Breast epithelium (tissue), 4 donors: ENCODE measurements at regions not wholly inside any gene's neighbourhood (a gene's known extent, or its start where the extent isn't known, plus 50 kb on each side); places are given as distances from the start of the nearest gene placed in this dataset.

Experiments used
- DNase-seq, 2 donors: peaks; one replicate each; pipeline ENCODE4 v3.0.0-alpha.2; 2019; ENCODE audit warnings: low spot score in 2 of 2
- H3K27ac ChIP-seq, 2 donors: fragments of 200-600 bp; sonication (generic) in 1 of 2; one replicate each; pipeline ENCODE4 v1.5.1; 2016 to 2019; ENCODE audit warnings: mild to moderate bottlenecking in 1 of 2
- H3K27me3 ChIP-seq, 2 donors: fragments of 200-600 bp; sonication (generic) in 1 of 2; one replicate each; pipeline versions ENCODE4 v1.5.1 to v1.6.0; 2017 to 2019; ENCODE audit warnings: control low read depth in 1 of 2, mild to moderate bottlenecking in 1 of 2
- H3K36me3 ChIP-seq: fragments of 200-600 bp; one replicate; pipeline ENCODE4 v1.5.1; 2019
- H3K4me1 ChIP-seq, 2 donors: fragments of 200-600 bp; sonication (generic); one replicate each; pipeline ENCODE4 v1.5.1; 2016 to 2019; ENCODE audit warnings: control low read depth in 1 of 2
- H3K4me3 ChIP-seq, 3 donors: fragments of 200-600 bp; sonication (generic); 1 replicate in 2 of 3; 2 replicates in 1 of 3; pipeline ENCODE4 v1.5.1; 2016 to 2019; ENCODE audit warnings: mild to moderate bottlenecking in 3 of 3, moderate library complexity in 2 of 3
- H3K9me3 ChIP-seq, 2 donors: fragments of 200-600 bp; sonication (generic) in 1 of 2; one replicate each; pipeline ENCODE4 v1.5.1; 2016 to 2019; ENCODE audit warnings: control low read depth in 1 of 2
- POLR2A ChIP-seq: fragments of 450-650 bp; IDR thresholded peaks from one replicate; pipeline ENCODE4 v1.6.1; 2016; ENCODE audit warnings: antibody characterized with exemption, mild to moderate bottlenecking, moderate library complexity
- POLR2AphosphoS5 ChIP-seq, 3 donors: sonication (generic); formaldehyde crosslinking; IDR thresholded peaks; one replicate each; pipeline ENCODE4 v1.6.1; 2017; ENCODE audit warnings: antibody characterized with exemption in 3 of 3
- intact Hi-C: fragments of 100-400 bp; cut with DNase I; formaldehyde crosslinking; loops from one replicate; pipeline ENCODE4 v1.15.1; 2023; ENCODE audit warnings: low total_unique reads
- TF ChIP-seq, protein P1 (sequence below), 3 donors: fragments of 450-650 bp; IDR thresholded peaks; one replicate each; pipeline ENCODE4 v1.5.1; 2016 to 2017; ENCODE audit warnings: antibody characterized with exemption in 3 of 3, mild to moderate bottlenecking in 3 of 3, moderate library complexity in 3 of 3

DNA sequence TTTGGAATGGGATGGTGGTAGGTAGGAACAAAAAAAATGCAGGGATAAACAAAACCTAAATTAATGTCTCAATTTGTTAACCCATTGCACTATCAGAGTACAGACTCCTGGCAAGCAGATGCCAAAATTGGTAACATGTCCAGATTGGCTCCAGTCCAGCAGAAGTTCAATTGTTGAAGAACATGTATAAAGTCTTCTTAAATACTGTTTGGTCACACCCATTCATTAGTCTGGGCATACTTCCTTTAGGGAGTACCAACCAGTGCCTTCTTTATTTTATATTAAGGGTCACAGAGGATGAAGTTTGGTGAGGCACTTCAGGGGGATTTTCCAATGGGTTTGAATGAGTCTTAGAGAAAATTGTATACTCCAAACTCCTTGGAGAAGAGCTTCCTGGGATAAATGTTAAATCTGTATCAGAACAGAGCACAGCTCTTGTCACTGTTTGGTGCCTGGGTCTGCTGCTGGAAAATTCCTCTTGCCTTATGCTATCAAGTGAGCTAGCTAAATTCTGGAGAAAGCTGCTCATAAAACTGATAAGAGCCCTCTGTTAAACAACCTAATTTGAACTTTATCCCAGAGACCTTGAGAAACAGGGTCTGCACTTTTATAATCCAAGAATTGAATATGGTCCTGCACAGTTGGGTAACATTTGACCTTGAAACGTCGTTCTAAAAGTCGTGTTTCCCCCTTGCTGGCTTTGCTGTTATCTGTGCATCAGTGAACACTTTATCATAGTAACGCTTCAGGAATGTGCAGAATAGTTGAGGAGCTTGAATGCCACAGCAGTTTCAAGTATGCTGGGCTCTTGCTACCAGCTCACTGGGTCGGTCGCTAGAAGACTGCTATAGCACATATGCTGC, 334.1 kb upstream of the CITED2 start:
- no peaks in the 10 kb centered on the region for H3K4me1 ChIP-seq
- intact Hi-C loops: no loop called here
- no peak overlapping the region for H3K4me3 ChIP-seq
- no peaks in the 10 kb centered on the region for H3K9me3 ChIP-seq
- no peaks in the 10 kb centered on the region for H3K36me3 ChIP-seq
- no peak for TF ChIP-seq POLR2AphosphoS5 (IDR thresholded peaks at IDR 0.05)
- TF ChIP-seq, protein P1, sequence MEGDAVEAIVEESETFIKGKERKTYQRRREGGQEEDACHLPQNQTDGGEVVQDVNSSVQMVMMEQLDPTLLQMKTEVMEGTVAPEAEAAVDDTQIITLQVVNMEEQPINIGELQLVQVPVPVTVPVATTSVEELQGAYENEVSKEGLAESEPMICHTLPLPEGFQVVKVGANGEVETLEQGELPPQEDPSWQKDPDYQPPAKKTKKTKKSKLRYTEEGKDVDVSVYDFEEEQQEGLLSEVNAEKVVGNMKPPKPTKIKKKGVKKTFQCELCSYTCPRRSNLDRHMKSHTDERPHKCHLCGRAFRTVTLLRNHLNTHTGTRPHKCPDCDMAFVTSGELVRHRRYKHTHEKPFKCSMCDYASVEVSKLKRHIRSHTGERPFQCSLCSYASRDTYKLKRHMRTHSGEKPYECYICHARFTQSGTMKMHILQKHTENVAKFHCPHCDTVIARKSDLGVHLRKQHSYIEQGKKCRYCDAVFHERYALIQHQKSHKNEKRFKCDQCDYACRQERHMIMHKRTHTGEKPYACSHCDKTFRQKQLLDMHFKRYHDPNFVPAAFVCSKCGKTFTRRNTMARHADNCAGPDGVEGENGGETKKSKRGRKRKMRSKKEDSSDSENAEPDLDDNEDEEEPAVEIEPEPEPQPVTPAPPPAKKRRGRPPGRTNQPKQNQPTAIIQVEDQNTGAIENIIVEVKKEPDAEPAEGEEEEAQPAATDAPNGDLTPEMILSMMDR (IDR thresholded peaks at IDR 0.05): no peak
- no peak for TF ChIP-seq POLR2A
- H3K27me3 ChIP-seq: no peaks in the 10 kb centered on the region
- no peak overlapping the region for H3K27ac ChIP-seq
- no peak for DNase-seq

- Histone ChIP-seq H3K4me1 (no peaks in the 10 kb centered on the region), H3K27ac (no peak overlapping the region), H3K9me3 (no peaks in the 10 kb centered on the region), H3K4me3 (no peak overlapping the region), H3K27me3 (no peaks in the 10 kb centered on the region), H3K36me3 (no peaks in the 10 kb centered on the region)
- intact Hi-C loops: no loop called here
- no peak for TF ChIP-seq POLR2AphosphoS5 (IDR thresholded peaks at IDR 0.05)
- no peak for TF ChIP-seq POLR2A
- TF ChIP-seq, protein P1 (IDR thresholded peaks at IDR 0.05): no peak
- DNase-seq: no peak
Observed at GRCh38 chr6:139706912-139707311, 332.5 kb upstream of the CITED2 start.

- no peak for DNase-seq
- no peaks in the 10 kb centered on the region for H3K36me3 ChIP-seq
- no peak overlapping the region for H3K4me3 ChIP-seq
- H3K27ac ChIP-seq: no peak overlapping the region
- H3K9me3 ChIP-seq: no peaks in the 10 kb centered on the region
- intact Hi-C loops: no loop called here
- no peaks in the 10 kb centered on the region for H3K4me1 ChIP-seq
- TF ChIP-seq POLR2AphosphoS5 (IDR thresholded peaks at IDR 0.05) (no peak), POLR2A (no peak)
- TF ChIP-seq, protein P1 (IDR thresholded peaks at IDR 0.05): no peak
- H3K27me3 ChIP-seq: no peaks in the 10 kb centered on the region
Observed at GRCh38 chr6:139705284-139705683, 330.8 kb upstream of the CITED2 start.

- no peaks in the 10 kb centered on the region for H3K9me3 ChIP-seq
- H3K4me3 ChIP-seq: no peak overlapping the region
- no peaks in the 10 kb centered on the region for H3K4me1 ChIP-seq
- no peak overlapping the region for H3K27ac ChIP-seq
- DNase-seq: no peak
- intact Hi-C loops: no loop called here
- H3K27me3 ChIP-seq: no peaks in the 10 kb centered on the region
- H3K36me3 ChIP-seq: no peaks in the 10 kb centered on the region
- TF ChIP-seq, protein P1 (IDR thresholded peaks at IDR 0.05): no peak
- no peak for TF ChIP-seq POLR2A
- TF ChIP-seq POLR2AphosphoS5 (IDR thresholded peaks at IDR 0.05): no peak
Observed at GRCh38 chr6:139703780-139704179, 329.3 kb upstream of the CITED2 start.

DNA sequence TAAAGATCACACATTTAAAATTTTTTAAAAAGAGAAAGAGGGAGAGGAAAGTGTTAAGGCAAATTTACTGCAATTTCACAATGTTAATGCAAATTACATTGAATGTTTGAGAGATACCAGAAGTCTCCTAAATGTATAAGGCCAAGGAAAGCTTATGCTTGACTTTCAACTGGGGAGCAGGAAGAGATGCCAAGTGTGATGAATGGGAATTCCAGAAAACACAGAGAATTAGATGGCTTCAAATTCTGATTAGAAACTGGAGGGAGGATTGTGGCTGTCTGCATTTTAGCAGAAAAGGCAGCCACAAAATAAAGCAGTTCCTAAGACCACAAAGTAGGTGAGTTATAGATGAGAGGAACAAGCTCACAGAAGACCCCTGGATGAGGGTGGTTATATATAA, 328.3 kb upstream of the CITED2 start:
- TF ChIP-seq POLR2AphosphoS5 (IDR thresholded peaks at IDR 0.05) (no peak), POLR2A (no peak)
- TF ChIP-seq, protein P1 (IDR thresholded peaks at IDR 0.05): no peak
- no peak overlapping the region for H3K4me3 ChIP-seq
- H3K4me1 ChIP-seq: no peaks in the 10 kb centered on the region
- H3K36me3 ChIP-seq: no peaks in the 10 kb centered on the region
- no peak overlapping the region for H3K27ac ChIP-seq
- H3K9me3 ChIP-seq: no peaks in the 10 kb centered on the region
- no peaks in the 10 kb centered on the region for H3K27me3 ChIP-seq
- intact Hi-C loops: no loop called here
- no peak for DNase-seq
